HepG2 (cell line): ENCODE measurements at regions not wholly inside any gene's neighbourhood (a gene's known extent, or its start where the extent isn't known, plus 50 kb on each side); places are given as distances from the start of the nearest gene placed in this dataset.

Experiments
- ATAC-seq: fragments of 200-7000 bp; cut with Tn5 transposase; 3 replicates; pipeline ENCODE4 v1.9.1; 2020; ENCODE audit warnings: mild to moderate bottlenecking, moderate library complexity
- BruUV-seq: library from RNA; stranded (reverse); fragments of 400-500 nt; replicated peaks from 2 replicates; lab custom pipeline; 2021; lab: Mats Ljungman, UMichigan
- CTCF ChIA-PET: fragments of 300-600 bp; formaldehyde crosslinking; extraction: SDS; loops from one replicate; lab custom pipeline; 2021; ENCODE audit warnings: low total read pairs, inconsistent platforms, low intra/inter-chr PET ratio; lab: Yijun Ruan, JAX
- POLR2A ChIA-PET: fragments of 350-600 bp; sonication (Branson Sonifier 250); formaldehyde crosslinking; loops from one replicate; lab custom pipeline; 2020; ENCODE audit warnings: antibody characterized with exemption, inconsistent platforms; lab: Yijun Ruan, JAX
- DNase-seq: peaks from one replicate; pipeline ENCODE4 v3.0.0-alpha.2; 2015; ENCODE audit warnings: low spot score
- FAIRE-seq: peaks from 3 replicates; lab custom pipeline; 2011; peaks lifted over from hg19 to GRCh38; lab: Jason Lieb, UNC
- H2AFZ ChIP-seq: one replicate; pipeline ENCODE4 v1.6.1; 2011; ENCODE audit warnings: low read length, inconsistent platforms
- H3K27ac ChIP-seq: fragments of 300-600 bp; 3 replicates; pipeline ENCODE4 v1.8.0; 2011; ENCODE audit warnings: mixed run types, mild to moderate bottlenecking, mixed read lengths, low read length, inconsistent platforms; ENCODE audit not compliant: insufficient read depth; ENCODE audit errors: extremely low read length
- H3K27me3 ChIP-seq, 2 experiments: fragments of 200-600 bp in 1 of 2; 2 replicates in 1 of 2; 3 replicates in 1 of 2; pipeline versions ENCODE4 v1.6.0 to v1.8.0; 2011; ENCODE audit warnings: low read length in 2 of 2, mild to moderate bottlenecking in 2 of 2, moderate library complexity in 2 of 2, inconsistent platforms in 1 of 2; ENCODE audit not compliant: insufficient read depth in 2 of 2, control insufficient read depth in 1 of 2
- H3K36me3 ChIP-seq, 2 experiments: fragments of 200-600 bp in 1 of 2; replicated peaks in 1 of 2; 2 replicates in 1 of 2; 3 replicates in 1 of 2; pipeline versions ENCODE4 v1.5.1 to v1.8.0; 2011; ENCODE audit warnings: low read length in 2 of 2, inconsistent platforms in 1 of 2; ENCODE audit not compliant: insufficient read depth in 2 of 2, control insufficient read depth in 1 of 2
- H3K4me1 ChIP-seq: 2 replicates; pipeline ENCODE4 v1.5.1; 2012; ENCODE audit warnings: low read length, inconsistent platforms; ENCODE audit not compliant: insufficient read depth
- H3K4me2 ChIP-seq: 2 replicates; pipeline ENCODE4 v1.6.0; 2011; ENCODE audit warnings: low read depth, low read length, inconsistent platforms
- H3K4me3 ChIP-seq, 3 experiments: fragments of 200-600 bp in 1 of 3; sonication (generic), shearing (Covaris generic) in 1 of 3; replicated peaks in 1 of 3; 2 replicates each; pipeline ENCODE4 v1.5.1; 2011 to 2016; ENCODE audit warnings: low read length in 3 of 3, inconsistent platforms in 2 of 3, low read depth in 2 of 3, mild to moderate bottlenecking in 2 of 3, control low read depth in 1 of 3, mixed read lengths in 1 of 3; ENCODE audit not compliant: insufficient read depth in 1 of 3
- H3K79me2 ChIP-seq: one replicate; pipeline ENCODE4 v1.6.1; 2011; ENCODE audit warnings: low read length, inconsistent platforms; ENCODE audit not compliant: insufficient read depth
- H3K9ac ChIP-seq: 2 replicates; pipeline ENCODE4 v1.6.0; 2011; ENCODE audit warnings: mild to moderate bottlenecking, low read depth, low read length, inconsistent platforms; ENCODE audit not compliant: insufficient read depth
- H3K9me3 ChIP-seq: 2 replicates; pipeline ENCODE4 v1.5.1; 2012; ENCODE audit warnings: mild to moderate bottlenecking, low read length
- H4K20me1 ChIP-seq: 2 replicates; pipeline ENCODE4 v1.6.0; 2011; ENCODE audit warnings: inconsistent platforms, mild to moderate bottlenecking, low read length, moderate library complexity; ENCODE audit not compliant: insufficient read depth
- HHEX ChIP-seq: IDR thresholded peaks from 2 replicates; pipeline ENCODE4 v1.6.1; 2016; ENCODE audit warnings: control low read depth
- HNRNPL ChIP-seq: fragments of 200-400 bp; formaldehyde crosslinking; IDR thresholded peaks from 2 replicates; pipeline ENCODE4 v1.6.1; 2017; ENCODE audit warnings: mild to moderate bottlenecking, low read depth, low read length
- PAX8 ChIP-seq: sonication (generic); formaldehyde crosslinking; IDR thresholded peaks from 2 replicates; pipeline ENCODE4 v1.8.0; 2022; ENCODE audit warnings: mild to moderate bottlenecking, missing genetic modification reagents, borderline replicate concordance
- PHF21A ChIP-seq: sonication (generic); formaldehyde crosslinking; IDR thresholded peaks from 2 replicates; pipeline ENCODE4 v1.5.0; 2020; ENCODE audit warnings: mild to moderate bottlenecking, missing genetic modification reagents
- TCF7L2 ChIP-seq: IDR thresholded peaks from 2 replicates; pipeline ENCODE4 v1.6.1; 2011; ENCODE audit warnings: mild to moderate bottlenecking, low read depth, low read length, moderate library complexity
- ZKSCAN8 ChIP-seq: IDR thresholded peaks from 2 replicates; pipeline ENCODE4 v1.6.1; 2016; ENCODE audit warnings: borderline replicate concordance, missing genetic modification reagents, missing compliant biosample characterization
- ZMYM2 ChIP-seq: sonication (generic); formaldehyde crosslinking; IDR thresholded peaks from 2 replicates; pipeline ENCODE4 v1.8.0; 2022; ENCODE audit warnings: mild to moderate bottlenecking, missing genetic modification reagents
- ZNF460 ChIP-seq: sonication (generic); formaldehyde crosslinking; IDR thresholded peaks from 2 replicates; pipeline ENCODE4 v1.5.1; 2020; ENCODE audit warnings: missing genetic modification reagents, mild to moderate bottlenecking, borderline replicate concordance
- ZNF672 ChIP-seq: sonication (generic); formaldehyde crosslinking; IDR thresholded peaks from 2 replicates; pipeline ENCODE4 v1.8.1; 2022; ENCODE audit warnings: missing genetic modification reagents
- WGBS: methylation state at CpG from one replicate; pipeline ENCODE4 v1.1.6; 2017; ENCODE audit warnings: low lambda C conversion rate; 5-methylcytosine and 5-hydroxymethylcytosine counted together
- in situ Hi-C: cut with HindIII; loops from 2 replicates; pipeline ENCODE4 v1.10.0; 2017; ENCODE audit warnings: low pct_unique_long_range_greater_than_20kb; ENCODE audit not compliant: extremely low pct_ligation_motif_present
- intact Hi-C: fragments of 100-400 bp; cut with micrococcal nuclease; formaldehyde crosslinking; loops from one replicate; pipeline ENCODE4 v1.10.0; 2022; ENCODE audit not compliant: unreplicated experiment
- TF ChIP-seq, protein P1 (sequence below): sonication (generic); formaldehyde crosslinking; IDR thresholded peaks from one replicate; pipeline ENCODE4 v1.5.1; 2020; ENCODE audit warnings: mild to moderate bottlenecking, missing genetic modification reagents; ENCODE audit errors: not compliant biosample characterization

DNA sequence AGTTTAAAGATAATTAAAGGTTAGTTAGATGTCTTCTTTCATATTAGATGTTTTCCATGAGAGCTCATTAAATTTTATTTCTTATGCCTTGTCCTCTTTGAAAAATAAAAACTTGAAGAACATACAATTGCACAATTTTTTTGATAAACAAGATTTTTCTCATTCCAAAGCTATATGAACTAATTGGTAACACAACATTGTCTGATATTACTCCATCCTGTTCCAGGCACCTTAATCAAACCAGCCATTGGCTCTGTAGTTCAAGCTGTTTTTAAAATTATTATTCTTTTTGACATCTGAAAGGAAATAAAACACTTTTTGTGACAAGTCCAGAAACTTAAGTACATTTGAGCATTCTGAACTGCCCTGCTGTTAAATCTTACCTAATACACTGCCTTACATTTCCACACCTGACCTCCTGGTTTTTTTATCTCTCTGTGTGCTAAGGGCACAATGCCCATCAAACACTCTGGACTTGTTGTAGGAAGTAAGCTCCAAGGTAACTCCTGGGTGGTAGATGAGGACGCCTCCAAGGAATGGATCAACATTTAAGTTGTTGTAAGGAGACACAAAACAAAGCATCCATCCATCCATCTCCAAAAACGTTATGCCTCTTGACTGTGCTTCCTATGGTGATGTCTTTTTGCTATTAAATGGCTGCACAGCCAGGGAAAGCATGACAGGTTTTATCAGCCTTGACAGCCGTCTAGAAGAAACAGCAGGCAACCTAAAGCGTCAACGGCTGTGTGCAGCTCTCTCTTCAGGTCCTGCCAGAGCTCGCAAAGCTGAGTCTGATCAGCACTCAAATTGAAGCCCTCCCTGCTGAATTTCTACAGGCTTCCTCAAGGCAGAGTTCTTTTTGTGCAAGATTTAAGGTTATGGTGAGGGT, 449.9 kb upstream of the FLRT2 start:
- H3K4me2 ChIP-seq = no peak overlapping the region
- no peaks in the 10 kb centered on the region for H3K36me3 ChIP-seq
- H3K27ac ChIP-seq = no peak overlapping the region
- ATAC-seq = no peak
- no peaks in the 10 kb centered on the region for H3K27me3 ChIP-seq
- intact Hi-C loops = no loop called here
- WGBS = 7% methylated on average over 6 of the region's 6 CpGs
- CTCF ChIA-PET = no interaction called here
- no peaks in the 10 kb centered on the region for H4K20me1 ChIP-seq
- no peak overlapping the region for H2AFZ ChIP-seq
- peaks cover 95% of the 10 kb centered on the region for H3K9me3 ChIP-seq
- POLR2A ChIA-PET = no interaction called here
- in situ Hi-C loops = no loop called here
- TF ChIP-seq PAX8 (no peak), ZKSCAN8 (CRISPR knock-in tag) (no peak), HNRNPL (no peak), ZNF672 (CRISPR knock-in tag) (no peak), HHEX (CRISPR knock-in tag) (no peak), ZMYM2 (CRISPR knock-in tag) (no peak), TCF7L2 (no peak)
- DNase-seq = no peak
- BruUV-seq = no TSS peak
- FAIRE-seq = no peak
- no peak overlapping the region for H3K4me3 ChIP-seq
- H3K4me1 ChIP-seq = no peaks in the 10 kb centered on the region
- no peaks in the 10 kb centered on the region for H3K79me2 ChIP-seq
- no peak overlapping the region for H3K9ac ChIP-seq

DNA sequence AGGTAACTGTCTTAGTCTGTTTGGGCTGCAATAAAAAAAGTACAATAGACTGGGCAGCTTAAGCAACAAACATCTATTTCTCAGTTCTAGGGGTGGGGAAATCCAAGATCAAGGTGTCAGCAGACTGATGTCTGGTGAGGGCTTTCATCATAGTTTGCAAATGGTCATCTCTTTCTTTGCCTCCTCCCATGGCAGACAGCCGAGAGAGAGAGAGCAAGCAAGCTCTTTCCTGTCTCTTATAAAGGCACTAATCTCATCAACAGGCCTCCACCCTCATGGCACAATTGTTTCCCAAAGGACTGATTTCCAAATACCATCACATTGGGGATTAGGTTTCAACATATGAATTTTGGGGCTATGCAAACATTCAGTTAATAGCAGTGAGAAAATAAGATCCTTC, 445.6 kb upstream of the FLRT2 start:
- no peaks in the 10 kb centered on the region for H3K79me2 ChIP-seq
- in situ Hi-C loops = no loop called here
- no peaks in the 10 kb centered on the region for H3K36me3 ChIP-seq
- H4K20me1 ChIP-seq = no peaks in the 10 kb centered on the region
- CTCF ChIA-PET = no interaction called here
- ATAC-seq (no peak), DNase-seq (no peak), FAIRE-seq (no peak)
- no peak overlapping the region for H2AFZ ChIP-seq
- POLR2A ChIA-PET = no interaction called here
- no peaks in the 10 kb centered on the region for H3K27me3 ChIP-seq
- intact Hi-C loops = no loop called here
- no peak overlapping the region for H3K4me2 ChIP-seq
- no peak overlapping the region for H3K27ac ChIP-seq
- no peak overlapping the region for H3K9ac ChIP-seq
- 0% methylated on average over 1 of the region's 1 CpG for WGBS
- peaks cover 97% of the 10 kb centered on the region for H3K9me3 ChIP-seq
- no peaks in the 10 kb centered on the region for H3K4me1 ChIP-seq
- no peak overlapping the region for H3K4me3 ChIP-seq
- BruUV-seq = no TSS peak
- TF ChIP-seq PHF21A (CRISPR knock-in tag) = no peak
- TF ChIP-seq, protein P1, sequence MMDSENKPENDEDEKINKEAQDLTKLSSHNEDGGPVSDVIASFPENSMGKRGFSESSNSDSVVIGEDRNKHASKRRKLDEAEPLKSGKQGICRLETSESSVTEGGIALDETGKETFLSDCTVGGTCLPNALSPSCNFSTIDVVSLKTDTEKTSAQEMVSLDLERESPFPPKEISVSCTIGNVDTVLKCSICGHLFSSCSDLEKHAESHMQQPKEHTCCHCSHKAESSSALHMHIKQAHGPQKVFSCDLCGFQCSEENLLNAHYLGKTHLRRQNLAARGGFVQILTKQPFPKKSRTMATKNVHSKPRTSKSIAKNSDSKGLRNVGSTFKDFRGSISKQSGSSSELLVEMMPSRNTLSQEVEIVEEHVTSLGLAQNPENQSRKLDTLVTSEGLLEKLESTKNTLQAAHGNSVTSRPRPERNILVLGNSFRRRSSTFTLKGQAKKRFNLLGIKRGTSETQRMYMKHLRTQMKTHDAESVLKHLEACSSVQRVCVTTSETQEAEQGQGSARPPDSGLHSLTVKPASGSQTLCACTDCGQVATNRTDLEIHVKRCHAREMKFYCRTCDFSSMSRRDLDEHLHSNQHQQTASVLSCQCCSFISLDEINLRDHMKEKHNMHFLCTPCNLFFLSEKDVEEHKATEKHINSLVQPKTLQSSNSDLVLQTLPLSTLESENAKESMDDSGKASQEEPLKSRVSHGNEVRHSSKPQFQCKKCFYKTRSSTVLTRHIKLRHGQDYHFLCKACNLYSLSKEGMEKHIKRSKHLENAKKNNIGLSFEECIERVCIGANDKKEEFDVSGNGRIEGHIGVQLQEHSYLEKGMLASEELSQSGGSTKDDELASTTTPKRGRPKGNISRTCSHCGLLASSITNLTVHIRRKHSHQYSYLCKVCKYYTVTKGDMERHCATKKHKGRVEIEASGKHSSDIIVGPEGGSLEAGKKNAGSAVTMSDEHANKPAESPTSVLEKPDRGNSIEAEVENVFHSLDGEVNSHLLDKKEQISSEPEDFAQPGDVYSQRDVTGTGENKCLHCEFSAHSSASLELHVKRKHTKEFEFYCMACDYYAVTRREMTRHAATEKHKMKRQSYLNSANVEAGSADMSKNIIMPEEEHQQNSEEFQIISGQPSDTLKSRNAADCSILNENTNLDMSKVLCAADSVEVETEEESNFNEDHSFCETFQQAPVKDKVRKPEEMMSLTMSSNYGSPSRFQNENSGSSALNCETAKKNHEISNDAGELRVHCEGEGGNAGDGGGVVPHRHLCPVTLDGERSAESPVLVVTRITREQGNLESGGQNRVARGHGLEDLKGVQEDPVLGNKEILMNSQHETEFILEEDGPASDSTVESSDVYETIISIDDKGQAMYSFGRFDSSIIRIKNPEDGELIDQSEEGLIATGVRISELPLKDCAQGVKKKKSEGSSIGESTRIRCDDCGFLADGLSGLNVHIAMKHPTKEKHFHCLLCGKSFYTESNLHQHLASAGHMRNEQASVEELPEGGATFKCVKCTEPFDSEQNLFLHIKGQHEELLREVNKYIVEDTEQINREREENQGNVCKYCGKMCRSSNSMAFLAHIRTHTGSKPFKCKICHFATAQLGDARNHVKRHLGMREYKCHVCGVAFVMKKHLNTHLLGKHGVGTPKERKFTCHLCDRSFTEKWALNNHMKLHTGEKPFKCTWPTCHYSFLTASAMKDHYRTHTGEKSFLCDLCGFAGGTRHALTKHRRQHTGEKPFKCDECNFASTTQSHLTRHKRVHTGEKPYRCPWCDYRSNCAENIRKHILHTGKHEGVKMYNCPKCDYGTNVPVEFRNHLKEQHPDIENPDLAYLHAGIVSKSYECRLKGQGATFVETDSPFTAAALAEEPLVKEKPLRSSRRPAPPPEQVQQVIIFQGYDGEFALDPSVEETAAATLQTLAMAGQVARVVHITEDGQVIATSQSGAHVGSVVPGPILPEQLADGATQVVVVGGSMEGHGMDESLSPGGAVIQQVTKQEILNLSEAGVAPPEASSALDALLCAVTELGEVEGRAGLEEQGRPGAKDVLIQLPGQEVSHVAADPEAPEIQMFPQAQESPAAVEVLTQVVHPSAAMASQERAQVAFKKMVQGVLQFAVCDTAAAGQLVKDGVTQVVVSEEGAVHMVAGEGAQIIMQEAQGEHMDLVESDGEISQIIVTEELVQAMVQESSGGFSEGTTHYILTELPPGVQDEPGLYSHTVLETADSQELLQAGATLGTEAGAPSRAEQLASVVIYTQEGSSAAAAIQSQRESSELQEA (CRISPR knock-in tag) = no peak
- no peak for TF ChIP-seq ZNF460 (CRISPR knock-in tag)
